ENCODE measurements at regions not wholly inside any gene's neighbourhood (a gene's known extent, or its start where the extent isn't known, plus 50 kb on each side); places are given as distances from the start of the nearest gene placed in this dataset.

DNA sequence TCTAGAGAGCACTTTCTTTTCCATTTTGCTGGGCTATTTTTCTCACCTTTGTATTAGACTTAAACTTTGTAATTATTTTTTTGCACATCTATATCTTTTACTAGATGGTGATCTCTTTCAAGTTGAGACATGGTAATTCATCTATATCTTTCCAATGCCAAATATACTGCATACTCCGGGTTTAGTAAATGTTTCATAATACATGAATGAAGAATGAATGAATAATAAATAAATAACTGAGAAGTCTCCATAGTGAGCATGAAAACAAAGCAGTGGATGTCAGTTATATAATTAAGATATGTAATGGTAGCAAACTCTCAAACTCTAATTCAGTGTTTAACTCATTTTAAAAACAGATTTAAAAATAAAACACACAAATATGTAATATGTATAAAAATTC lies 342.5 kb upstream of the KITLG start:
- Histone ChIP-seq H3K9me3 (ENCODE audit: control insufficient read depth, low read length) (no peaks in the 10 kb centered on the region), H3K4me1 (ENCODE audit: control insufficient read depth, insufficient read depth, low read length) (peaks cover 11% of the 10 kb centered on the region), H3K36me3 (ENCODE audit: control insufficient read depth, insufficient read depth, low read length) (no peaks in the 10 kb centered on the region), H3K27ac (ENCODE audit: insufficient read depth, low read depth, low read length, poor library complexity, severe bottlenecking) (no peak overlapping the region), H3K27me3 (ENCODE audit: control insufficient read depth, insufficient read depth, low read length, poor library complexity, severe bottlenecking) (no peaks in the 10 kb centered on the region), H3K4me3 (ENCODE audit: insufficient read depth, low read depth, low read length) (no peak overlapping the region)
- no CpG with 5 or more reads among the region's 1 CpG for WGBS, 2 experiments

DNA sequence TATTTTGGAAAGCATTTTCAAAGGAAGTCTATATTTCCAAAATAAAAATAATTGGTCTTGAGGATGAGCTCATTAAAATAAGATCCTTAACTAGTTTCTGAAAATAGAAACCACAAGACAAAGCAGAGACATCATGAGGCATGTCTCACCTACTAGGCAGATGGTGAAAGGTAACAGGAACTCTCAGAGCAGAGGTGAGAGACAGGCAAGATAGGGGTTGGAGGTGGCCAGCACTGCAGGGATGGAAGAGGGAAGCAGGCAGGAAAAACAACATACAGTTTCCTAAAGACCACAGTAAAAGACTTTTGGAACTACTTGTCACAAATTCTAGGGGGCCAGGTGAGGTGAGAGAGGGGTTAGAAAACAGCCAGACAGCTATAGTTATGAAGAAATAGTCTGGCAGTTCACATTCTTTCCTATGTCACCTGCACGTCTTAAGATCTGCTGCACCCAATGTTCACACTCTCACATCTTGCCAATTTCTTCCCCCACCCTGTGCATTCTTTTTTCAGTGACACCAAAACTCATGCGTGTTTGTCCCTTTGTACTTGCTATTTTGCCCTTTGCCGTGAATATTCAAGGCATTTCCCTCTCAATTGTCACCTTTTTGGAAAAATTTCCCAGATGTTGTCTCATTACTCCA lies 341.7 kb upstream of the KITLG start:
- no peak overlapping the region for H3K4me3 ChIP-seq (ENCODE audit: insufficient read depth, low read depth, low read length)
- H3K27me3 ChIP-seq (ENCODE audit: control insufficient read depth, insufficient read depth, low read length, poor library complexity, severe bottlenecking): no peaks in the 10 kb centered on the region
- no peak overlapping the region for H3K27ac ChIP-seq (ENCODE audit: insufficient read depth, low read depth, low read length, poor library complexity, severe bottlenecking)
- peaks cover 11% of the 10 kb centered on the region for H3K4me1 ChIP-seq (ENCODE audit: control insufficient read depth, insufficient read depth, low read length)
- 72 to 74% methylated on average over 3 of the region's 3 CpGs for WGBS, 2 experiments
- no peaks in the 10 kb centered on the region for H3K9me3 ChIP-seq (ENCODE audit: control insufficient read depth, low read length)
- H3K36me3 ChIP-seq (ENCODE audit: control insufficient read depth, insufficient read depth, low read length): no peaks in the 10 kb centered on the region

DNA sequence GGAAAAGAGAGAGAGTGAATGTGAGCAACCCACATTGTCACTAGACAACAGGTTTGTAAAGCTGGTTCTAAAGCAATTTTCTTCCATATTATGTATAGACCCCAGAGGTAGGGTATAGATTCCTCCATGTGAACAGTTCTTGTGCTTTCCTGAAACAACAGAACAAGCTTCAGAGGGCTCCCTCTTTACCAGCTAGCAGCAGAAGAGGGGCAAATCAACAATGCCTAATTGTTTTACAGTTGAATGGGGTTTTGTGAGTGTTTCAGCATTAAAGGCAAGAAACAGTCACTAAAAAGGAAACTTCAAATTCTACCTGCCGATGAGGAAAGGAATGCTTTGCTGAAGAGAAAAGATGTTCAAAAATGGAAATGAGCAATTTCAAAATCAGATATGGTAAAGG lies 341.2 kb upstream of the KITLG start:
- Histone ChIP-seq H3K36me3 (ENCODE audit: control insufficient read depth, insufficient read depth, low read length) (no peaks in the 10 kb centered on the region), H3K27ac (ENCODE audit: insufficient read depth, low read depth, low read length, poor library complexity, severe bottlenecking) (no peak overlapping the region), H3K4me3 (ENCODE audit: insufficient read depth, low read depth, low read length) (no peak overlapping the region)

DNA sequence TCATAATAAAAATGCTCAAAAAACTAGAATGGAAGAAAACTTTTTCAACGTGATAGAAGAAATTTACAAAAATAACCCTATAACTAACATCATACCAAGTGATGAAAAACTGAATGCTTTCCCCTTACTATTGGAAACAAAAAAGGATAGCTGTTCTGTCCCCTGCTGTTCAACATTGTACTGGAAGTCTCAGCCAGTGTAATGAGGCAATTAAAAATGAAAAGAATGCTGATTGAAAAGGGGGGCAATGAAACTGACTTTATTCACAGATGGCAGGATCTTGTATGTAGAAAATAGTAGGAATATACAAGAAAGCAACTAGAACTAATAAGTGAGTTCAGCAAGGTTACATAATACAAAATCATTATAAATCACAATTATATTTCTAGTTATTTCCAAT lies 337.9 kb upstream of the KITLG start:
- Histone ChIP-seq H3K27ac (ENCODE audit: insufficient read depth, low read depth, low read length, poor library complexity, severe bottlenecking) (no peak overlapping the region), H3K9me3 (ENCODE audit: control insufficient read depth, low read length) (no peaks in the 10 kb centered on the region), H3K36me3 (ENCODE audit: control insufficient read depth, insufficient read depth, low read length) (no peaks in the 10 kb centered on the region), H3K4me3 (ENCODE audit: insufficient read depth, low read depth, low read length) (no peak overlapping the region), H3K27me3 (ENCODE audit: control insufficient read depth, insufficient read depth, low read length, poor library complexity, severe bottlenecking) (no peaks in the 10 kb centered on the region), H3K4me1 (ENCODE audit: control insufficient read depth, insufficient read depth, low read length) (peaks cover 11% of the 10 kb centered on the region)
- 81 to 93% methylated on average over 1 of the region's 1 CpG for WGBS, 2 experiments

More for the DNA sequence above, 341.2 kb upstream of the KITLG start:
- peaks cover 11% of the 10 kb centered on the region for H3K4me1 ChIP-seq (ENCODE audit: control insufficient read depth, insufficient read depth, low read length)
- WGBS, 2 experiments: 8 to 19% methylated on average over 1 of the region's 1 CpG
- no peaks in the 10 kb centered on the region for H3K9me3 ChIP-seq (ENCODE audit: control insufficient read depth, low read length)
- H3K27me3 ChIP-seq (ENCODE audit: control insufficient read depth, insufficient read depth, low read length, poor library complexity, severe bottlenecking): no peaks in the 10 kb centered on the region

DNA sequence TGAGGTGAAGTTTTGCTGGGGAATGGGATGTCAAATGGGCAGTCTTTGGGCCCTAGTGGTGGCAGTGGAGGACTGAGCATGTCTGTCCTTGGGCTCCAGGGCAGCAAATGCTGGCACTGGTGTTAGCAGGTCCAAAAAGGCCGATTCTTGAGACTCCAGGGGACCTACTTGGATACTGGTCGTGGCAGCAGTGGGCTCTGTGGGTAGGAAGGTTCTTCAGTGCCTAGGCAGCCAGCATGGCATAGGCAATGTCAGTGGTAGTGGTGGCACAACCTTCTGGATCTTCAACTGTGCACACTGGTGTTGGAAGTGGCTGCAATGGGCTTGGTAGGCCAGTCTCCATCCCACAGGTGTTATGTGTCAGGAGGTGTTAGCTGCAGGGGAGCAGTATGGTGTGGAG lies 334.7 kb upstream of the KITLG start:
- Histone ChIP-seq H3K4me1 (ENCODE audit: control insufficient read depth, insufficient read depth, low read length) (no peaks in the 10 kb centered on the region), H3K36me3 (ENCODE audit: control insufficient read depth, insufficient read depth, low read length) (no peaks in the 10 kb centered on the region), H3K27me3 (ENCODE audit: control insufficient read depth, insufficient read depth, low read length, poor library complexity, severe bottlenecking) (no peaks in the 10 kb centered on the region), H3K27ac (ENCODE audit: insufficient read depth, low read depth, low read length, poor library complexity, severe bottlenecking) (no peak overlapping the region), H3K9me3 (ENCODE audit: control insufficient read depth, low read length) (no peaks in the 10 kb centered on the region), H3K4me3 (ENCODE audit: insufficient read depth, low read depth, low read length) (no peak overlapping the region)
- 88 to 92% methylated on average over 2 of the region's 2 CpGs for WGBS, 2 experiments

DNA sequence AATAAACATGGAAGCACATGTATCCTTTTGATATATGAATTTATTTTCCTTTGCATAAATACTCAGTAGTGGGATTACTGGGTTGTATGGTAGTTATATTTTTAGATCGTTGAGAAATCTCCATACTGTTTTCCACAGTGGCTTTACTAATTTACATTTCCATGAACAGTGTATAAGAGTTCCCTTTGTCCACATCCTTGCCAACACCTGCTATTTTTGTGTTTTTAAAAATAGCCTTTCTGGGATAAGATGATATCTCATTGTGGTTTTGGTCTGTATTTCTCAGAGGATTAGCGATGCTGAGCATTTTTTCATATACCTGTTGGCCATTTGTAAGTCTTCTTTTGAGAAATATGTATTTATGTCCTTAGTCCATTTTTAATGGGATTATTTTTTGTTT lies 329.2 kb upstream of the KITLG start:
- H3K4me3 ChIP-seq (ENCODE audit: insufficient read depth, low read depth, low read length): no peak overlapping the region
- no peaks in the 10 kb centered on the region for H3K36me3 ChIP-seq (ENCODE audit: control insufficient read depth, insufficient read depth, low read length)
- no peaks in the 10 kb centered on the region for H3K4me1 ChIP-seq (ENCODE audit: control insufficient read depth, insufficient read depth, low read length)
- WGBS, 2 experiments: 73 to 100% methylated on average over 2 of the region's 2 CpGs
- H3K27ac ChIP-seq (ENCODE audit: insufficient read depth, low read depth, low read length, poor library complexity, severe bottlenecking): no peak overlapping the region
- H3K27me3 ChIP-seq (ENCODE audit: control insufficient read depth, insufficient read depth, low read length, poor library complexity, severe bottlenecking): no peaks in the 10 kb centered on the region
- no peaks in the 10 kb centered on the region for H3K9me3 ChIP-seq (ENCODE audit: control insufficient read depth, low read length)

DNA sequence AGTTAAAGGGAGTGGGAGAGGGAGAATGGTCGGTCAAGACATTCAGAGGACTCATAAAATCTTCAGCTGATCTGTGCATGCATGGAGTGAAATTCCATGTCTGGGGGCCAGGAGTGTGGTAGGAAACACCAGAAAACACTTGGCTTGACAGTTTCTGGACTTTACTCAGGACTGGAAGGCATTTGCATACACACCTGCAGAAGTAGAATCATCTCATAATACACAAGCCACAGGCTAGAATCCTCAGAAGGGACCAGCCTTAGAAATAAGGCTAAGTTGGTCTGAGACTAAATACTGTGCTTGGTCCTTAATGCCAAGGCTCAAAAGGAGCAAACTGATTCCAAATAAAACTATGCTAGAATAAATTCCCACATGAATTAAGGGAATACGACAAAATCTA lies 328.1 kb upstream of the KITLG start:
- WGBS, 2 experiments: 86 to 94% methylated on average over 1 to 2 of the region's 2 CpGs
- Histone ChIP-seq H3K27me3 (ENCODE audit: control insufficient read depth, insufficient read depth, low read length, poor library complexity, severe bottlenecking) (no peaks in the 10 kb centered on the region), H3K9me3 (ENCODE audit: control insufficient read depth, low read length) (no peaks in the 10 kb centered on the region), H3K4me1 (ENCODE audit: control insufficient read depth, insufficient read depth, low read length) (no peaks in the 10 kb centered on the region), H3K36me3 (ENCODE audit: control insufficient read depth, insufficient read depth, low read length) (no peaks in the 10 kb centered on the region), H3K27ac (ENCODE audit: insufficient read depth, low read depth, low read length, poor library complexity, severe bottlenecking) (no peak overlapping the region), H3K4me3 (ENCODE audit: insufficient read depth, low read depth, low read length) (no peak overlapping the region)

DNA sequence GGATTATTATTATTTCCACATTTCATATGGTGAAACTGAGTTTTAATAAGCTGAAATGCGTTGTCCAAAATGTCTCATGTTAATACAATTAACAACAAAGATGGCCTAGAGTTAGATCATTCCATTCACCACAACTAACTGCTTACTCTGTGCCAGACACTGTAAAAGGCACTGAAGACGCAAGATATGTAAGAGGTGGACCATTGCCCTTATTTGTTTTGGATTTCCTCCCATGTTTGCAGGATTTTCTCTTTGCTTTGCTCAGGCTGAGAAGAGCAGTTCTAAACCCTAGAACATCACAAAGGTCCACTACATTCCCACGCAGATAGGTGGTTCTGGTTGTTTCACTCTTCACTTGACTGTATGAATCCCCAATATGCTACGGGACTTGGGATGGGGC lies 324.4 kb upstream of the KITLG start:
- H3K36me3 ChIP-seq (ENCODE audit: control insufficient read depth, insufficient read depth, low read length): no peaks in the 10 kb centered on the region
- no peaks in the 10 kb centered on the region for H3K9me3 ChIP-seq (ENCODE audit: control insufficient read depth, low read length)
- H3K4me1 ChIP-seq (ENCODE audit: control insufficient read depth, insufficient read depth, low read length): no peaks in the 10 kb centered on the region
- no peaks in the 10 kb centered on the region for H3K27me3 ChIP-seq (ENCODE audit: control insufficient read depth, insufficient read depth, low read length, poor library complexity, severe bottlenecking)
- no peak overlapping the region for H3K4me3 ChIP-seq (ENCODE audit: insufficient read depth, low read depth, low read length)
- 92 to 100% methylated on average over 4 of the region's 4 CpGs for WGBS, 2 experiments
- no peak overlapping the region for H3K27ac ChIP-seq (ENCODE audit: insufficient read depth, low read depth, low read length, poor library complexity, severe bottlenecking)

DNA sequence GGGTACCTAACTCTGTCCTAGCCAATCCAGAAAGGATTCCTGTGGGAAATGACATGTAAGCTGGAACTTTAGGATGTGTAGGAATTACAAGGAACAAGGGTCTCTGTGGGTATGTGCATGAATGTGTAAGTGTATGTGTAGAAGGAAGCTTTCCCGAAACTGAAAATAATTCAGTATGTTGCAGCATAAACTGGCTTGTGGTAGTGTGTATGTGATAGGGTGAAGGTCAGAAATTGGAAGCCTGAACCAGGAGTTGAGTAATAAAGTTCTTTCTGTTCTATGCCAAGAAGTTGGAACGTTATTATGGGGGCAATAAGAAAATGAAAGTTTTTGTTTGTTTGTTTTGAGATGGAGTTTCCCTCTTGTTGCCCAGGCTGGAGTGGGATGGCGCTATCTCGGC lies 323.1 kb upstream of the KITLG start:
- Histone ChIP-seq H3K4me1 (ENCODE audit: control insufficient read depth, insufficient read depth, low read length) (no peaks in the 10 kb centered on the region), H3K27ac (ENCODE audit: insufficient read depth, low read depth, low read length, poor library complexity, severe bottlenecking) (no peak overlapping the region), H3K27me3 (ENCODE audit: control insufficient read depth, insufficient read depth, low read length, poor library complexity, severe bottlenecking) (no peaks in the 10 kb centered on the region), H3K36me3 (ENCODE audit: control insufficient read depth, insufficient read depth, low read length) (no peaks in the 10 kb centered on the region), H3K4me3 (ENCODE audit: insufficient read depth, low read depth, low read length) (no peak overlapping the region), H3K9me3 (ENCODE audit: control insufficient read depth, low read length) (no peaks in the 10 kb centered on the region)
- 95 to 96% methylated on average over 4 of the region's 4 CpGs for WGBS, 2 experiments

DNA sequence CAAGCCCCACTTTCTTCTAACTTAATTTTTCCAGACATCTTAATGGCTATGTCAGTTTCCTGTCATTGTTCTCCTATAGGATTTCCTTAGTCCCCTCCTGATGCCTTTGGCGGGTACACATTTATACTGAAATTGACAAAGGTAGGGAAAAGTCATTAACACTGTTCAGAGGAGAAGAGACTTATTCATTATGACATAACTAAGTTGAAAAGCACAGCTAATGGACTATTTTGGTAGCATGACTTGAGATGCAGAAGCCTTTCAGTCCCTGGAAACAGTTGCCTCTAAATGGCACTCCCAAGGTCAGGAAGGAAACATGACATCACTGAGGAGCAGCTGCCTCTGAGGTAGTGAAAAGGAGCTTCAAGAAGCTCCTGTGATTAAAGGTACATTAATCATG lies 317.5 kb upstream of the KITLG start:
- H3K4me1 ChIP-seq (ENCODE audit: control insufficient read depth, insufficient read depth, low read length): no peaks in the 10 kb centered on the region
- 87 to 100% methylated on average over 1 of the region's 1 CpG for WGBS, 2 experiments
- H3K27ac ChIP-seq (ENCODE audit: insufficient read depth, low read depth, low read length, poor library complexity, severe bottlenecking): no peak overlapping the region
- H3K27me3 ChIP-seq (ENCODE audit: control insufficient read depth, insufficient read depth, low read length, poor library complexity, severe bottlenecking): no peaks in the 10 kb centered on the region
- H3K36me3 ChIP-seq (ENCODE audit: control insufficient read depth, insufficient read depth, low read length): no peaks in the 10 kb centered on the region
- no peaks in the 10 kb centered on the region for H3K9me3 ChIP-seq (ENCODE audit: control insufficient read depth, low read length)
- H3K4me3 ChIP-seq (ENCODE audit: insufficient read depth, low read depth, low read length): no peak overlapping the region

DNA sequence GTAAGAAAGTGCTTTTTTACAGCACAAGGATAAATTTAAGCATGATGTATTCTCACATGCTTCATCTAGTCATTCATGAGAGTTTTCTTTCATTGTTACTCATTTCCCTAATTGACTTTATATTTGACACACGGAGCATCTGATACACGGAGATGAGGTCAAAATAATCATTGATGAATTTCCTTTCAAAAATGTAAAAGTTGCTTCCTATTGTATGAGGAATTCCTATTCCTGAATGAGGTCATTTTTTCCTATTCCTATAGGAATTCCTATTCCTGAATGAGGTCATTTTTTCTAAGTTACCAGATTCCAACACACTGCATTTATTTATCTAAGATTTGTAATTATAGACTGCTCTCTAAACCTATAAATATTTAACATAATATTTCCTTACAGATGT lies 316.7 kb upstream of the KITLG start:
- WGBS, 2 experiments: 96% methylated on average over 2 of the region's 2 CpGs; no CpG with 5 or more reads in 1 of the 2 experiments
- H3K36me3 ChIP-seq (ENCODE audit: control insufficient read depth, insufficient read depth, low read length): no peaks in the 10 kb centered on the region
- H3K27ac ChIP-seq (ENCODE audit: insufficient read depth, low read depth, low read length, poor library complexity, severe bottlenecking): no peak overlapping the region
- no peak overlapping the region for H3K4me3 ChIP-seq (ENCODE audit: insufficient read depth, low read depth, low read length)
- no peaks in the 10 kb centered on the region for H3K4me1 ChIP-seq (ENCODE audit: control insufficient read depth, insufficient read depth, low read length)
- H3K9me3 ChIP-seq (ENCODE audit: control insufficient read depth, low read length): no peaks in the 10 kb centered on the region
- H3K27me3 ChIP-seq (ENCODE audit: control insufficient read depth, insufficient read depth, low read length, poor library complexity, severe bottlenecking): no peaks in the 10 kb centered on the region
